RWPE1 (cell line): ENCODE measurements at regions not wholly inside any gene's neighbourhood (a gene's known extent, or its start where the extent isn't known, plus 50 kb on each side); places are given as distances from the start of the nearest gene placed in this dataset.

Experiments used
- CTCF ChIA-PET: fragments of 350-600 bp; sonication (Branson Sonifier 250); formaldehyde crosslinking; extraction: SDS; loops from one replicate; lab custom pipeline; 2021; lab: Yijun Ruan, JAX
- POLR2A ChIA-PET: fragments of 400-600 bp; formaldehyde crosslinking; extraction: SDS; loops from one replicate; lab custom pipeline; 2020; ENCODE audit warnings: antibody characterized with exemption; ENCODE audit not compliant: low non-redundant PET; lab: Yijun Ruan, JAX
- DNase-seq: peaks from one replicate; pipeline ENCODE4 v3.0.0; 2012; ENCODE audit warnings: low spot score
- H3K27ac ChIP-seq: fragments of 450-650 bp; 2 replicates; pipeline ENCODE4 v1.5.1; 2017
- CTCF ChIP-seq: fragments of 450-650 bp; conservative IDR thresholded peaks from 2 replicates; pipeline ENCODE4 v1.5.1; 2017; ENCODE audit warnings: low read depth, mild to moderate bottlenecking

- no peak for DNase-seq
- TF ChIP-seq CTCF = no peak
- no peak overlapping the region for H3K27ac ChIP-seq
- ChIA-PET CTCF (no interaction called here), POLR2A (no interaction called here)
Observed at GRCh38 chr4:112793033-112793432, 156.1 kb downstream of the LARP7 start.

- TF ChIP-seq CTCF = no peak
- DNase-seq = no peak
- POLR2A ChIA-PET = no interaction called here
- no peak overlapping the region for H3K27ac ChIP-seq
- CTCF ChIA-PET = no interaction called here
Observed at GRCh38 chr4:112800001-112800400, 163.1 kb downstream of the LARP7 start.

GRCh38 chr4:112801341-112801740 is 164.4 kb downstream of the LARP7 start:
- H3K27ac ChIP-seq = no peak overlapping the region
- POLR2A ChIA-PET = no interaction called here
- no peak for TF ChIP-seq CTCF
- CTCF ChIA-PET = no interaction called here
- no peak for DNase-seq

GRCh38 chr4:112802780-112803179 is 165.8 kb downstream of the LARP7 start:
- CTCF ChIA-PET = no interaction called here
- no peak for DNase-seq
- TF ChIP-seq CTCF = no peak
- H3K27ac ChIP-seq = no peak overlapping the region
- POLR2A ChIA-PET = no interaction called here

GRCh38 chr4:112807083-112807482 is 170.1 kb downstream of the LARP7 start:
- POLR2A ChIA-PET = no interaction called here
- no peak overlapping the region for H3K27ac ChIP-seq
- DNase-seq = no peak
- TF ChIP-seq CTCF = no peak
- CTCF ChIA-PET = no interaction called here

- no peak overlapping the region for H3K27ac ChIP-seq
- POLR2A ChIA-PET = no interaction called here
- no peak for TF ChIP-seq CTCF
- CTCF ChIA-PET = no interaction called here
- DNase-seq = no peak
Observed at GRCh38 chr4:112808001-112808400, 171.1 kb downstream of the LARP7 start.

GRCh38 chr4:112813790-112814189 is 176.8 kb downstream of the LARP7 start:
- no peak for TF ChIP-seq CTCF
- no peak overlapping the region for H3K27ac ChIP-seq
- no peak for DNase-seq
- POLR2A ChIA-PET = no interaction called here
- CTCF ChIA-PET = no interaction called here
